WTC11 (cell line): ENCODE measurements at regions not wholly inside any gene's neighbourhood (a gene's known extent, or its start where the extent isn't known, plus 50 kb on each side); places are given as distances from the start of the nearest gene placed in this dataset.

ENCODE experiments used
- ATAC-seq: fragments of 200-7000 bp; cut with Tn5 transposase; 2 replicates; pipeline ENCODE4 v1.10.0; 2021; ENCODE audit warnings: mild to moderate bottlenecking, moderate library complexity
- CTCF ChIA-PET: fragments of 300-600 bp; sonication (Branson Sonifier 250); formaldehyde crosslinking; loops from one replicate; lab custom pipeline; 2021; ENCODE audit warnings: antibody characterized with exemption; lab: Charles Lee
- POLR2A ChIA-PET: fragments of 350-600 bp; sonication (Branson Sonifier 250); formaldehyde crosslinking; loops from one replicate; lab custom pipeline; 2021; ENCODE audit warnings: antibody characterized with exemption; lab: Charles Lee
- DNase-seq: peaks from one replicate; pipeline ENCODE4 v3.0.0; 2021; ENCODE audit warnings: low spot score
- H3K27ac Mint-ChIP-seq: 2 replicates; pipeline ENCODE4 v1.8.0; 2021; ENCODE audit warnings: mixed read lengths
- H3K27me3 Mint-ChIP-seq: 2 replicates; pipeline ENCODE4 v1.8.0; 2021; ENCODE audit warnings: low read depth, mild to moderate bottlenecking, moderate library complexity, mixed read lengths
- H3K36me3 Mint-ChIP-seq: 2 replicates; pipeline ENCODE4 v1.8.0; 2021; ENCODE audit warnings: mixed read lengths
- H3K4me1 Mint-ChIP-seq: 2 replicates; pipeline ENCODE4 v1.8.0; 2022; ENCODE audit warnings: mixed read lengths
- H3K4me3 Mint-ChIP-seq: 2 replicates; pipeline ENCODE4 v1.8.0; 2021; ENCODE audit warnings: mild to moderate bottlenecking, moderate library complexity, mixed read lengths
- H3K9me3 Mint-ChIP-seq: 2 replicates; pipeline ENCODE4 v1.8.0; 2021; ENCODE audit warnings: mixed read lengths
- AFF4 ChIP-seq: sonication (generic); formaldehyde crosslinking; IDR thresholded peaks from 2 replicates; pipeline ENCODE4 v1.8.1; 2023; ENCODE audit warnings: mild to moderate bottlenecking, missing genetic modification reagents, borderline replicate concordance
- CREB1 ChIP-seq: sonication (generic); formaldehyde crosslinking; IDR thresholded peaks from 2 replicates; pipeline ENCODE4 v1.8.0; 2023; ENCODE audit warnings: mild to moderate bottlenecking, missing genetic modification reagents
- CTCF ChIP-seq: fragments of 200-600 bp; IDR thresholded peaks from 2 replicates; pipeline ENCODE4 v1.8.0; 2022; ENCODE audit warnings: antibody characterized with exemption
- ETV6 ChIP-seq: sonication (generic); formaldehyde crosslinking; IDR thresholded peaks from 2 replicates; pipeline ENCODE4 v1.8.1; 2022; ENCODE audit warnings: mild to moderate bottlenecking, missing genetic modification reagents
- FOXJ3 ChIP-seq: sonication (generic); formaldehyde crosslinking; IDR thresholded peaks from 2 replicates; pipeline ENCODE4 v1.9.0; 2021; ENCODE audit warnings: missing genetic modification reagents, mild to moderate bottlenecking, borderline replicate concordance
- FOXP1 ChIP-seq: sonication (generic); formaldehyde crosslinking; IDR thresholded peaks from 2 replicates; pipeline ENCODE4 v1.8.0; 2022; ENCODE audit warnings: missing genetic modification reagents, mild to moderate bottlenecking, moderate library complexity, borderline replicate concordance
- KAT7 ChIP-seq: sonication (generic); formaldehyde crosslinking; IDR thresholded peaks from 2 replicates; pipeline ENCODE4 v1.8.1; 2023; ENCODE audit warnings: missing genetic modification reagents, mild to moderate bottlenecking, borderline replicate concordance
- NFATC4 ChIP-seq: fragments of 250-450 bp; sonication (Bioruptor Pico); IDR thresholded peaks from 2 replicates; pipeline ENCODE4 v1.9.0; 2021; ENCODE audit warnings: mild to moderate bottlenecking
- NFE2L1 ChIP-seq: sonication (generic); formaldehyde crosslinking; IDR thresholded peaks from 2 replicates; pipeline ENCODE4 v1.8.1; 2023; ENCODE audit warnings: missing genetic modification reagents
- NR1H2 ChIP-seq: sonication (generic); formaldehyde crosslinking; IDR thresholded peaks from 2 replicates; pipeline ENCODE4 v1.9.0; 2021; ENCODE audit warnings: mild to moderate bottlenecking, moderate library complexity, missing genetic modification reagents
- RELA ChIP-seq: sonication (generic); formaldehyde crosslinking; IDR thresholded peaks from 2 replicates; pipeline ENCODE4 v1.8.1; 2022; ENCODE audit warnings: missing genetic modification reagents, mild to moderate bottlenecking, borderline replicate concordance
- SMAD4 ChIP-seq: sonication (generic); formaldehyde crosslinking; IDR thresholded peaks from 2 replicates; pipeline ENCODE4 v1.8.0; 2022; ENCODE audit warnings: mild to moderate bottlenecking, missing genetic modification reagents
- SOX15 ChIP-seq: fragments of 250-450 bp; sonication (Bioruptor Pico); IDR thresholded peaks from 2 replicates; pipeline ENCODE4 v1.9.0; 2021; ENCODE audit warnings: mild to moderate bottlenecking
- TCF7 ChIP-seq: sonication (generic); formaldehyde crosslinking; IDR thresholded peaks from 2 replicates; pipeline ENCODE4 v1.8.0; 2022; ENCODE audit warnings: mild to moderate bottlenecking, low read depth, missing genetic modification reagents, moderate library complexity
- TEAD4 ChIP-seq: sonication (generic); formaldehyde crosslinking; IDR thresholded peaks from 2 replicates; pipeline ENCODE4 v1.8.0; 2022; ENCODE audit warnings: mild to moderate bottlenecking, missing genetic modification reagents
- USF1 ChIP-seq: sonication (generic); formaldehyde crosslinking; IDR thresholded peaks from 2 replicates; pipeline ENCODE4 v1.8.0; 2022; ENCODE audit warnings: mild to moderate bottlenecking, missing genetic modification reagents
- ZNF138 ChIP-seq: sonication (generic); formaldehyde crosslinking; conservative IDR thresholded peaks from 2 replicates; pipeline ENCODE4 v1.8.1; 2022; ENCODE audit warnings: mild to moderate bottlenecking, moderate library complexity, missing genetic modification reagents
- ZNF219 ChIP-seq: sonication (generic); formaldehyde crosslinking; IDR thresholded peaks from 2 replicates; pipeline ENCODE4 v1.8.0; 2023; ENCODE audit warnings: missing genetic modification reagents, mild to moderate bottlenecking, borderline replicate concordance
- ZNF232 ChIP-seq: sonication (generic); formaldehyde crosslinking; IDR thresholded peaks from 2 replicates; pipeline ENCODE4 v1.8.0; 2022; ENCODE audit warnings: mild to moderate bottlenecking, missing genetic modification reagents
- ZNF416 ChIP-seq: fragments of 250-450 bp; sonication (Bioruptor Pico); IDR thresholded peaks from 2 replicates; pipeline ENCODE4 v1.9.0; 2021; ENCODE audit warnings: mild to moderate bottlenecking, inconsistent platforms
- ZNF532 ChIP-seq: fragments of 250-450 bp; sonication (Bioruptor Pico); IDR thresholded peaks from 2 replicates; pipeline ENCODE4 v1.9.0; 2021; ENCODE audit warnings: mild to moderate bottlenecking, borderline replicate concordance

DNA sequence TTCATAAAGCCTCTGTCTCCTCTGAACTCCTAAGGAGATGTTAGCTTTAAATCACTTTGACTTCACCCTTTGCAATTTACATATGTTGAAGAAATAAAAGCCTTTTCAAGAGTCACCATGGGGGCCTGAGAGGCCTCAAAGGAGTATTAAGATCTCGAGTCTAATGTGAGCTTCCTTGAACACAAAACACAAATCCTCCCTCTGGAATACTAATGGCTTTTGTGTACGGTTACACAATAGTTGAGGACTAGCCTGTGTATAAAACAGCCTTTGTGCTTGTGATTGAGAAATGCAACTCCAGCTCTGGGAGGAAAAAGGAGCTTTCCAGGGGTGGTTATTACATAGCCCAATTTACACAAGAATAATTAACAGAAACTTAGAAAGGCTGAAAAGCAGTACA, 1140.2 kb downstream of the CDH11 start:
- ChIA-PET POLR2A (interaction anchor here (0.5 kb wide), 1 partner anchor 51 kb away, joined by 3 read pairs; no protein-coding TSS in a partner anchor), CTCF (no interaction called here)
- H3K9me3 Mint-ChIP-seq, result peaks cover 13% of the 10 kb centered on the region
- DNase-seq (no peak), ATAC-seq (peak; percentile 28)
- peaks cover 4% of the 10 kb centered on the region; the same call in 1 of the 2 replicates for H3K36me3 Mint-ChIP-seq
- H3K4me3 Mint-ChIP-seq, result no peak overlapping the region
- no peak for TF ChIP-seq ZNF532
- TF ChIP-seq ZNF232 (CRISPR knock-in tag), result no peak
- no peak for TF ChIP-seq TCF7 (CRISPR knock-in tag)
- TF ChIP-seq FOXJ3 (CRISPR knock-in tag), result no peak
- H3K4me1 Mint-ChIP-seq, result peaks cover 58% of the 10 kb centered on the region
- no peak overlapping the region for H3K27ac Mint-ChIP-seq
- peaks cover 4% of the 10 kb centered on the region for H3K27me3 Mint-ChIP-seq

- Mint-ChIP-seq H3K27ac (no peak overlapping the region), H3K9me3 (peaks cover 8% of the 10 kb centered on the region), H3K27me3 (peaks cover 7% of the 10 kb centered on the region), H3K4me3 (no peak overlapping the region), H3K36me3 (peaks cover 4% of the 10 kb centered on the region; the same call in 1 of the 2 replicates), H3K4me1 (peaks cover 65% of the 10 kb centered on the region)
- ChIA-PET CTCF (no interaction called here), POLR2A (no interaction called here)
- no peak for DNase-seq
- TF ChIP-seq NR1H2 (CRISPR knock-in tag), result no peak
- TF ChIP-seq CREB1, result no peak
- no peak for TF ChIP-seq ZNF219
- no peak for TF ChIP-seq ZNF416 (CRISPR knock-in tag)
- TF ChIP-seq USF1 (CRISPR knock-in tag), result no peak
- no peak for TF ChIP-seq RELA (CRISPR knock-in tag)
- TF ChIP-seq NFE2L1 (CRISPR knock-in tag), result no peak
- no peak for TF ChIP-seq SMAD4
- no peak for TF ChIP-seq ZNF138
- no peak for TF ChIP-seq KAT7 (CRISPR knock-in tag)
- no peak for TF ChIP-seq AFF4 (CRISPR knock-in tag)
- TF ChIP-seq FOXP1 (CRISPR knock-in tag), result no peak
- TF ChIP-seq ETV6 (CRISPR knock-in tag), result no peak
- TF ChIP-seq NFATC4 (CRISPR knock-in tag), result no peak
- no peak for TF ChIP-seq TEAD4
- TF ChIP-seq SOX15 (CRISPR knock-in tag), result no peak
- no peak for TF ChIP-seq CTCF
- ATAC-seq, result no peak
These were observed 1141.1 kb downstream of the CDH11 start for GRCh38 chr16:63980763-63981162.
